GM12892 (cell line): ENCODE measurements at regions not wholly inside any gene's neighbourhood (a gene's known extent, or its start where the extent isn't known, plus 50 kb on each side); places are given as distances from the start of the nearest gene placed in this dataset.

Experiments
- POLR2A ChIP-seq: IDR thresholded peaks from 2 replicates; pipeline ENCODE4 v1.6.1; 2011; ENCODE audit warnings: low read depth, low read length, control low read depth
- POLR2AphosphoS5 ChIP-seq: IDR thresholded peaks from 2 replicates; pipeline ENCODE4 v1.6.1; 2011; ENCODE audit warnings: low read depth, low read length, control low read depth
- TAF1 ChIP-seq: IDR thresholded peaks from 2 replicates; pipeline ENCODE4 v1.6.1; 2011; ENCODE audit warnings: low read depth, mild to moderate bottlenecking, control low read depth, low read length, borderline replicate concordance

- TF ChIP-seq TAF1, result no peak
- TF ChIP-seq POLR2A, result no peak
- no peak for TF ChIP-seq POLR2AphosphoS5
These were observed 834.7 kb downstream of the FLRT2 start for GRCh38 chr14:86364634-86365033.
